ENCODE measurements at regions not wholly inside any gene's neighbourhood (a gene's known extent, or its start where the extent isn't known, plus 50 kb on each side); places are given as distances from the start of the nearest gene placed in this dataset.

- POLR2A ChIA-PET: no interaction called here
- CTCF ChIA-PET: no interaction called here
- TF ChIP-seq ZNF384 (IDR thresholded peaks at IDR 0.05): no peak
- no peak for DNase-seq (ENCODE audit: extremely low spot score)
Observed at GRCh38 chr10:113431398-113432160, 121.3 kb upstream of the HABP2 start.

GRCh38 chr10:113433711-113434110 is 119.1 kb upstream of the HABP2 start:
- DNase-seq (ENCODE audit: extremely low spot score): no peak
- CTCF ChIA-PET: interaction anchor here (0.7 kb wide), 1 partner anchor 21 kb away, joined by 3 read pairs; no protein-coding TSS in a partner anchor
- TF ChIP-seq ARNT (IDR thresholded peaks at IDR 0.05) (no peak), PKNOX1 (IDR thresholded peaks at IDR 0.05) (no peak), FOXK2 (IDR thresholded peaks at IDR 0.05) (no peak), NFRKB (IDR thresholded peaks at IDR 0.05) (no peak), FOXM1 (IDR thresholded peaks at IDR 0.05; ENCODE audit: borderline replicate concordance) (no peak), CTBP1 (IDR thresholded peaks at IDR 0.05; ENCODE audit: borderline replicate concordance) (no peak), FOXA1 (IDR thresholded peaks at IDR 0.05) (no peak), SUZ12 (IDR thresholded peaks at IDR 0.05) (no peak), HDGF (IDR thresholded peaks at IDR 0.05; ENCODE audit: borderline replicate concordance) (no peak), BHLHE40 (IDR thresholded peaks at IDR 0.05; ENCODE audit: borderline replicate concordance) (no peak)
- POLR2A ChIA-PET: no interaction called here

- no peak for DNase-seq (ENCODE audit: extremely low spot score)
- no peak for TF ChIP-seq BHLHE40 (IDR thresholded peaks at IDR 0.05; ENCODE audit: borderline replicate concordance)
- no peak for TF ChIP-seq HDGF (IDR thresholded peaks at IDR 0.05; ENCODE audit: borderline replicate concordance)
- no peak for TF ChIP-seq FOXA1 (IDR thresholded peaks at IDR 0.05)
- TF ChIP-seq PKNOX1 (IDR thresholded peaks at IDR 0.05): no peak
- TF ChIP-seq ELF4 (IDR thresholded peaks at IDR 0.05): no peak
- TF ChIP-seq TARDBP (IDR thresholded peaks at IDR 0.05): no peak
- no peak for TF ChIP-seq ZNF384 (IDR thresholded peaks at IDR 0.05)
- TF ChIP-seq FOXM1 (IDR thresholded peaks at IDR 0.05; ENCODE audit: borderline replicate concordance): no peak
- no peak for TF ChIP-seq CTBP1 (IDR thresholded peaks at IDR 0.05; ENCODE audit: borderline replicate concordance)
- no peak for TF ChIP-seq LEF1 (IDR thresholded peaks at IDR 0.05; ENCODE audit: borderline replicate concordance)
- no peak for TF ChIP-seq NFRKB (IDR thresholded peaks at IDR 0.05)
- no peak for TF ChIP-seq SUZ12 (IDR thresholded peaks at IDR 0.05)
- TF ChIP-seq SP1 (IDR thresholded peaks at IDR 0.05): no peak
- TF ChIP-seq ARNT (IDR thresholded peaks at IDR 0.05): no peak
- TF ChIP-seq L3MBTL2 (conservative IDR thresholded peaks at IDR 0.05): no peak
- ChIA-PET CTCF (no interaction called here), POLR2A (no interaction called here)
Observed at GRCh38 chr10:113434315-113434714, 118.5 kb upstream of the HABP2 start.

- ChIA-PET CTCF (no interaction called here), POLR2A (no interaction called here)
- TF ChIP-seq ARNT (IDR thresholded peaks at IDR 0.05): no peak
- TF ChIP-seq TARDBP (IDR thresholded peaks at IDR 0.05): no peak
- TF ChIP-seq NFRKB (IDR thresholded peaks at IDR 0.05): no peak
- TF ChIP-seq BHLHE40 (IDR thresholded peaks at IDR 0.05; ENCODE audit: borderline replicate concordance): no peak
- no peak for TF ChIP-seq SUZ12 (IDR thresholded peaks at IDR 0.05)
- TF ChIP-seq SP1 (IDR thresholded peaks at IDR 0.05): no peak
- DNase-seq (ENCODE audit: extremely low spot score): no peak
Observed at GRCh38 chr10:113434950-113435349, 117.9 kb upstream of the HABP2 start.

GRCh38 chr10:113435881-113436280 is 117.0 kb upstream of the HABP2 start:
- ChIA-PET CTCF (no interaction called here), POLR2A (no interaction called here)
- DNase-seq (ENCODE audit: extremely low spot score): no peak
- no peak for TF ChIP-seq CTBP1 (IDR thresholded peaks at IDR 0.05; ENCODE audit: borderline replicate concordance)
- TF ChIP-seq SUZ12 (IDR thresholded peaks at IDR 0.05): no peak
- no peak for TF ChIP-seq L3MBTL2 (conservative IDR thresholded peaks at IDR 0.05)
- TF ChIP-seq HDGF (IDR thresholded peaks at IDR 0.05; ENCODE audit: borderline replicate concordance): no peak
- no peak for TF ChIP-seq FOXK2 (IDR thresholded peaks at IDR 0.05)
- no peak for TF ChIP-seq BHLHE40 (IDR thresholded peaks at IDR 0.05; ENCODE audit: borderline replicate concordance)
- no peak for TF ChIP-seq SP1 (IDR thresholded peaks at IDR 0.05)
- TF ChIP-seq ZNF384 (IDR thresholded peaks at IDR 0.05): no peak
- TF ChIP-seq ELF4 (IDR thresholded peaks at IDR 0.05): no peak
- no peak for TF ChIP-seq PKNOX1 (IDR thresholded peaks at IDR 0.05)
- no peak for TF ChIP-seq LEF1 (IDR thresholded peaks at IDR 0.05; ENCODE audit: borderline replicate concordance)
- TF ChIP-seq FOXM1 (IDR thresholded peaks at IDR 0.05; ENCODE audit: borderline replicate concordance): no peak
- TF ChIP-seq TARDBP (IDR thresholded peaks at IDR 0.05): no peak
- no peak for TF ChIP-seq FOXA1 (IDR thresholded peaks at IDR 0.05)
- TF ChIP-seq NFRKB (IDR thresholded peaks at IDR 0.05): no peak
- no peak for TF ChIP-seq ARNT (IDR thresholded peaks at IDR 0.05)

- POLR2A ChIA-PET: no interaction called here
- TF ChIP-seq PKNOX1 (IDR thresholded peaks at IDR 0.05) (no peak), NFRKB (IDR thresholded peaks at IDR 0.05) (no peak), TARDBP (IDR thresholded peaks at IDR 0.05) (no peak), SP1 (IDR thresholded peaks at IDR 0.05) (no peak), SUZ12 (IDR thresholded peaks at IDR 0.05) (no peak), BHLHE40 (IDR thresholded peaks at IDR 0.05; ENCODE audit: borderline replicate concordance) (no peak), FOXK2 (IDR thresholded peaks at IDR 0.05) (no peak), FOXM1 (IDR thresholded peaks at IDR 0.05; ENCODE audit: borderline replicate concordance) (no peak), FOXA1 (IDR thresholded peaks at IDR 0.05) (no peak), L3MBTL2 (conservative IDR thresholded peaks at IDR 0.05) (no peak), HDGF (IDR thresholded peaks at IDR 0.05; ENCODE audit: borderline replicate concordance) (no peak), ZNF384 (IDR thresholded peaks at IDR 0.05) (no peak), ARNT (IDR thresholded peaks at IDR 0.05) (no peak), ELF4 (IDR thresholded peaks at IDR 0.05) (no peak)
- CTCF ChIA-PET: no interaction called here
- no peak for DNase-seq (ENCODE audit: extremely low spot score)
Observed at GRCh38 chr10:113436851-113437250, 116.0 kb upstream of the HABP2 start.

All from HEK293T (cell line).